Naive thymus-derived CD4-positive, alpha-beta T cell (primary cell): ENCODE measurements at regions not wholly inside any gene's neighbourhood (a gene's known extent, or its start where the extent isn't known, plus 50 kb on each side); places are given as distances from the start of the nearest gene placed in this dataset.

Experiments used
- ATAC-seq: fragments of 150-1000 bp; cut with Tn5 transposase; 2 replicates; pipeline ENCODE4 v1.10.0; 2021; ENCODE audit warnings: mild to moderate bottlenecking, moderate library complexity
- CTCF ChIA-PET: fragments of 350-600 bp; sonication (Branson Sonifier 250); formaldehyde crosslinking; loops from one replicate; lab custom pipeline; 2021; ENCODE audit warnings: antibody characterized with exemption; lab: Charles Lee
- POLR2A ChIA-PET: fragments of 350-600 bp; sonication (Branson Sonifier 250); formaldehyde crosslinking; loops from one replicate; lab custom pipeline; 2021; ENCODE audit warnings: antibody characterized with exemption, inconsistent platforms; lab: Charles Lee
- DNase-seq, 9 donors: peaks; one replicate each; pipeline versions ENCODE4 v3.0.0 to v3.0.0-alpha.2; 2020 to 2022; ENCODE audit warnings: mixed read lengths in 1 of 9
- H3K27ac ChIP-seq: one replicate; pipeline ENCODE4 v1.7.0; 2013; ENCODE audit warnings: mild to moderate bottlenecking, low read depth, low read length, moderate library complexity
- H3K27me3 ChIP-seq, 2 donors: one replicate each; pipeline ENCODE4 v1.7.0; 2013; ENCODE audit warnings: low read length in 2 of 2, mild to moderate bottlenecking in 2 of 2, moderate library complexity in 2 of 2; ENCODE audit not compliant: control insufficient read depth in 2 of 2, insufficient read depth in 2 of 2
- H3K36me3 ChIP-seq, 3 experiments: 1 replicate in 2 of 3; 2 replicates in 1 of 3; pipeline ENCODE4 v1.7.0; 2013; ENCODE audit warnings: low read length in 3 of 3, mild to moderate bottlenecking in 3 of 3, moderate library complexity in 1 of 3; ENCODE audit not compliant: insufficient read depth in 3 of 3, control insufficient read depth in 2 of 3
- H3K4me1 ChIP-seq, 2 donors: one replicate each; pipeline ENCODE4 v1.7.0; 2013; ENCODE audit warnings: low read length in 2 of 2, mild to moderate bottlenecking in 2 of 2, moderate library complexity in 1 of 2; ENCODE audit not compliant: control insufficient read depth in 2 of 2, insufficient read depth in 2 of 2
- H3K4me3 ChIP-seq: 2 replicates; pipeline ENCODE4 v1.7.0; 2013; ENCODE audit warnings: mild to moderate bottlenecking, low read length
- H3K9me3 ChIP-seq, 3 experiments: 1 replicate in 2 of 3; 2 replicates in 1 of 3; pipeline ENCODE4 v1.7.0; 2013; ENCODE audit warnings: low read length in 3 of 3; ENCODE audit not compliant: control insufficient read depth in 2 of 3
- H3K27ac Mint-ChIP-seq, 9 donors: one replicate each; pipeline ENCODE4 v1.8.0; 2020 to 2022; ENCODE audit warnings: mixed read lengths in 9 of 9, mild to moderate bottlenecking in 8 of 9, moderate library complexity in 5 of 9, inconsistent platforms in 2 of 9
- H3K27me3 Mint-ChIP-seq, 5 donors: one replicate each; pipeline ENCODE4 v1.8.0; 2021 to 2022; ENCODE audit warnings: mixed read lengths in 5 of 5, mild to moderate bottlenecking in 1 of 5
- H3K36me3 Mint-ChIP-seq, 5 donors: one replicate each; pipeline ENCODE4 v1.8.0; 2020 to 2022; ENCODE audit warnings: mixed read lengths in 5 of 5, mild to moderate bottlenecking in 3 of 5, inconsistent platforms in 1 of 5
- H3K4me1 Mint-ChIP-seq, 7 donors: one replicate each; pipeline ENCODE4 v1.8.0; 2020 to 2022; ENCODE audit warnings: mixed read lengths in 7 of 7, mild to moderate bottlenecking in 3 of 7, inconsistent platforms in 1 of 7
- H3K4me3 Mint-ChIP-seq, 10 donors: one replicate each; pipeline ENCODE4 v1.8.0; 2020 to 2022; ENCODE audit warnings: mild to moderate bottlenecking in 10 of 10, mixed read lengths in 10 of 10, moderate library complexity in 6 of 10, inconsistent platforms in 2 of 10
- H3K9me3 Mint-ChIP-seq, 11 donors: one replicate each; pipeline ENCODE4 v1.8.0; 2020 to 2022; ENCODE audit warnings: mixed read lengths in 11 of 11, mild to moderate bottlenecking in 4 of 11, inconsistent platforms in 1 of 11, moderate library complexity in 1 of 11
- intact Hi-C, 2 donors: fragments of 100-400 bp; cut with micrococcal nuclease; formaldehyde crosslinking; loops; one replicate each; pipeline ENCODE4 v1.15.1; 2023

- Mint-ChIP-seq H3K9me3 (peaks cover 0 to 5% (median 0%) of the 10 kb centered on the region in 11 donors), H3K27ac (no peak overlapping the region), H3K4me3 (no peak overlapping the region), H3K36me3 (no peaks in the 10 kb centered on the region), H3K27me3 (peaks cover 0 to 11% (median 8%) of the 10 kb centered on the region in 5 donors), H3K4me1 (no peaks in the 10 kb centered on the region)
- H3K27me3 ChIP-seq, result no peaks in the 10 kb centered on the region
- no peak for DNase-seq
- no peak overlapping the region for H3K4me3 ChIP-seq
- no peaks in the 10 kb centered on the region for H3K36me3 ChIP-seq
- ChIA-PET CTCF (interaction anchor here (0.6 kb wide), 1 partner anchor 1025 kb away, joined by 3 read pairs; no protein-coding TSS in a partner anchor), POLR2A (no interaction called here)
- intact Hi-C loops, result no loop called here
- H3K4me1 ChIP-seq, result no peaks in the 10 kb centered on the region
- no peak for ATAC-seq
- no peak overlapping the region for H3K27ac ChIP-seq
- no peaks in the 10 kb centered on the region for H3K9me3 ChIP-seq
These were observed 293.2 kb downstream of the DIPK2A start for GRCh38 chr3:144264794-144265193.

- Mint-ChIP-seq H3K27me3 (peaks cover 0 to 8% (median 3%) of the 10 kb centered on the region in 5 donors), H3K9me3 (peaks cover 0 to 5% (median 0%) of the 10 kb centered on the region in 11 donors), H3K4me3 (no peak overlapping the region), H3K36me3 (no peaks in the 10 kb centered on the region), H3K4me1 (no peaks in the 10 kb centered on the region), H3K27ac (no peak overlapping the region)
- no peaks in the 10 kb centered on the region for H3K27me3 ChIP-seq
- ATAC-seq (no peak), DNase-seq (no peak)
- POLR2A ChIA-PET, result no interaction called here
- H3K9me3 ChIP-seq, result no peaks in the 10 kb centered on the region
- no peaks in the 10 kb centered on the region for H3K36me3 ChIP-seq
- intact Hi-C loops, result no loop called here
- H3K4me1 ChIP-seq, result no peaks in the 10 kb centered on the region
- no peak overlapping the region for H3K27ac ChIP-seq
- no peak overlapping the region for H3K4me3 ChIP-seq
- CTCF ChIA-PET, result no interaction called here
These were observed 294.0 kb downstream of the DIPK2A start for GRCh38 chr3:144265542-144266100.

DNA sequence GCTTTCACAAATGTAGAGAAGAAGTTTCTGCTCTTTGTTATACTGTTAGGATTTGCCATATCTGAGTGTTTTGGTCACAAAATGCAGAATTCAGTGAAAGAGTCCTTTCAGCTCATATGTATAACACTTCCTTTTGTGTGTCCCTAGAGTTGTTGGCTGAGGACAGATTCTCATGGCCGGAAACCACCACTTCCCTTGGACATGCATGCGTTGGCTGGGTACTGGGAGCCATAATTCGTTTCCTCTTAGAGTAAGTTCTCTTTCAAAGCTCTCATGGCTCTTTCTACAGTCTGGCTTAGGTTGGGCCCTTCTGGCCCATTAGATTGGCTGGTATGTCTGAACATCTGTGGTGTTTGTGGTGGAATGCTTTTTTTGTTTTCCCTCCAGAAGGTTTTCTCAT, 298.5 kb downstream of the DIPK2A start:
- intact Hi-C loops, result no loop called here
- Histone ChIP-seq H3K4me1 (peaks cover 0 to 4% of the 10 kb centered on the region in 2 donors), H3K27me3 (no peaks in the 10 kb centered on the region), H3K36me3 (no peaks in the 10 kb centered on the region), H3K27ac (no peak overlapping the region), H3K4me3 (no peak overlapping the region), H3K9me3 (no peaks in the 10 kb centered on the region)
- H3K9me3 Mint-ChIP-seq, result peaks cover 0 to 3% (median 0%) of the 10 kb centered on the region in 11 donors
- ChIA-PET CTCF (no interaction called here), POLR2A (no interaction called here)
- peaks cover 0 to 4% (median 0%) of the 10 kb centered on the region in 7 donors for H3K4me1 Mint-ChIP-seq
- peaks cover 0 to 9% (median 4%) of the 10 kb centered on the region in 5 donors for H3K27me3 Mint-ChIP-seq
- H3K4me3 Mint-ChIP-seq, result no peak overlapping the region
- ATAC-seq (no peak), DNase-seq (no peak)
- H3K36me3 Mint-ChIP-seq, result no peaks in the 10 kb centered on the region
- H3K27ac Mint-ChIP-seq, result no peak overlapping the region

DNA sequence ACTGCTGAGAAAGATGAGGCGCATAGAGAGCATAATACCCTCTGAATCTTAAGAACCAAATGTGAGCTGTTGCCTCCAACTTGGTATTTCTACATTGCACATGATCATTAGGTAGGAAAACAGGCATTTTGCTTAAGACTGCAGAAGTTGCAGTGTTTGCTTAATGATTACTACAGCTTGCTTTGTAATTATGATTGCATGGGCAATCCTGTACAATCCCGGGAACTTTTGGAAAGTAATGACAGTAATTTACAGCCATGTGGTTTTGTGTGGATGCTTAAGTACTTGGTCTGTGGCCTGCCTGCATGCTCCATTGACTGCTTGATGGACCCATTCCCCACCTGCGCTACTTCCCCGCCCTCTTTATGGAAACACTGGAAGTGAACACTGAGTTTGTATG, 301.1 kb downstream of the DIPK2A start:
- DNase-seq, result no peak
- CTCF ChIA-PET, result no interaction called here
- Histone ChIP-seq H3K27me3 (no peaks in the 10 kb centered on the region), H3K27ac (no peak overlapping the region), H3K4me3 (no peak overlapping the region), H3K4me1 (peaks cover 0 to 4% of the 10 kb centered on the region in 2 donors), H3K36me3 (no peaks in the 10 kb centered on the region), H3K9me3 (no peaks in the 10 kb centered on the region)
- H3K36me3 Mint-ChIP-seq, result no peaks in the 10 kb centered on the region
- intact Hi-C loops, result no loop called here
- peaks cover 0 to 12% (median 0%) of the 10 kb centered on the region in 5 donors for H3K27me3 Mint-ChIP-seq
- H3K4me3 Mint-ChIP-seq, result no peak overlapping the region
- POLR2A ChIA-PET, result no interaction called here
- H3K4me1 Mint-ChIP-seq, result peaks cover 0 to 4% (median 0%) of the 10 kb centered on the region in 7 donors
- peaks cover 0 to 3% (median 0%) of the 10 kb centered on the region in 11 donors for H3K9me3 Mint-ChIP-seq
- ATAC-seq, result no peak
- H3K27ac Mint-ChIP-seq, result no peak overlapping the region

DNA sequence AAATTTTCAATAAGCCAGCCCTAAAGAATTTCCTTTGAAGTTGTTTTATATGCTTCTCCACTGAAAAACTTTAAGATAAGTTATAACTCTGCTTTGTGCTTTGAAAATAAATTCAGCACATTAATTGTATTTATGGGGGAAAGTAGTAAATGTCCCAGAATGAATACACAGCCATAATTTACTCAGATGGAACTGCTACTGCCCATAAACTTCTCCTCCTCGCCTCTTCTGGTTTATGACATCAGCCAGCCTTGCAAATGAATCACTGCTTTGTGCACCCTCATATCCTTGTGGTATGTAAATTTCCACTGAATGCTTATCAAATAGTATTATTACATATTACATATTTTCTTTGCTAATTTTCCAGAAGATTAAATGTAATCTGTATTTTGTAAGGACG, 302.0 kb downstream of the DIPK2A start:
- no peak overlapping the region for H3K27ac Mint-ChIP-seq
- no peaks in the 10 kb centered on the region for H3K36me3 Mint-ChIP-seq
- intact Hi-C loops, result no loop called here
- peaks cover 0 to 12% (median 0%) of the 10 kb centered on the region in 5 donors for H3K27me3 Mint-ChIP-seq
- H3K27me3 ChIP-seq, result no peaks in the 10 kb centered on the region
- H3K4me1 Mint-ChIP-seq, result peaks cover 0 to 4% (median 0%) of the 10 kb centered on the region in 7 donors
- H3K4me1 ChIP-seq, result peaks cover 0 to 4% of the 10 kb centered on the region in 2 donors
- no peaks in the 10 kb centered on the region for H3K9me3 ChIP-seq
- H3K9me3 Mint-ChIP-seq, result peaks cover 0 to 3% (median 0%) of the 10 kb centered on the region in 11 donors
- ChIA-PET CTCF (no interaction called here), POLR2A (no interaction called here)
- ATAC-seq (no peak), DNase-seq (no peak)
- H3K4me3 Mint-ChIP-seq, result no peak overlapping the region
- H3K27ac ChIP-seq, result no peak overlapping the region
- no peaks in the 10 kb centered on the region for H3K36me3 ChIP-seq
- no peak overlapping the region for H3K4me3 ChIP-seq

DNA sequence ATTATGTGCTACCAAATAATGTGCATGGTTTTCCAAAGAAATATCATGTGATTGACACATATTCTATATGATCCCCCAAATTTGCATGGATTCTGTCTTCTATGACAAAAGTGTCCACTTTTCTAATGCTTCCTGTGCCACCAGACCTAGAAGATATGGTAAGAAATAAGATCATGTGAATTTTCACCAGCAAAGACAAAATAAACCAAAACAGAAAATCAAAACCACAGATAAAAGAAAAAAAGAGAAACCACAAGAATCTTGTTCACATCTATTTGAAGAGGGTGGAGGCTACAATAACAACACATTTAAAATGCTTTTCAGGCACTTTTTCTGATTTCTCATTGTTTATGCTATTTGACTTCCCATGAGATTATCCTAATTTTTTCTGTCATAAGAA, 303.4 kb downstream of the DIPK2A start:
- intact Hi-C loops, result no loop called here
- H3K27me3 Mint-ChIP-seq, result peaks cover 0 to 12% (median 0%) of the 10 kb centered on the region in 5 donors
- H3K36me3 Mint-ChIP-seq, result no peaks in the 10 kb centered on the region
- CTCF ChIA-PET, result no interaction called here
- no peak overlapping the region for H3K4me3 ChIP-seq
- no peaks in the 10 kb centered on the region for H3K36me3 ChIP-seq
- POLR2A ChIA-PET, result no interaction called here
- no peak for DNase-seq
- H3K27me3 ChIP-seq, result no peaks in the 10 kb centered on the region
- peaks cover 0 to 3% (median 0%) of the 10 kb centered on the region in 11 donors for H3K9me3 Mint-ChIP-seq
- no peak overlapping the region for H3K27ac ChIP-seq
- H3K4me1 ChIP-seq, result peaks cover 0 to 4% of the 10 kb centered on the region in 2 donors
- H3K4me3 Mint-ChIP-seq, result no peak overlapping the region
- no peak for ATAC-seq
- H3K4me1 Mint-ChIP-seq, result peaks cover 0 to 4% (median 0%) of the 10 kb centered on the region in 7 donors
- no peaks in the 10 kb centered on the region for H3K9me3 ChIP-seq
- H3K27ac Mint-ChIP-seq, result no peak overlapping the region

- ATAC-seq (no peak), DNase-seq (no peak)
- ChIA-PET POLR2A (no interaction called here), CTCF (no interaction called here)
- Mint-ChIP-seq H3K27ac (no peak overlapping the region), H3K4me3 (no peak overlapping the region), H3K36me3 (no peaks in the 10 kb centered on the region), H3K27me3 (peaks cover 0 to 7% (median 2%) of the 10 kb centered on the region in 5 donors), H3K4me1 (no peaks in the 10 kb centered on the region), H3K9me3 (peaks cover 0 to 5% (median 0%) of the 10 kb centered on the region in 11 donors)
- no peaks in the 10 kb centered on the region for H3K4me1 ChIP-seq
- no peak overlapping the region for H3K27ac ChIP-seq
- no peak overlapping the region for H3K4me3 ChIP-seq
- H3K36me3 ChIP-seq, result no peaks in the 10 kb centered on the region
- intact Hi-C loops, result no loop called here
- no peaks in the 10 kb centered on the region for H3K27me3 ChIP-seq
- H3K9me3 ChIP-seq, result no peaks in the 10 kb centered on the region
These were observed 310.7 kb downstream of the DIPK2A start for GRCh38 chr3:144282313-144282712.
